Activated CD4-positive, alpha-beta T cell treated with anti-CD3 and anti-CD28 coated beads, Interleukin-2, Interleukin-4, amounts not matched to agents 100 ng/mL and 50 ng/mL, durations not matched to agents 16 hours and 8 hours (primary cell): ENCODE measurements at regions not wholly inside any gene's neighbourhood (a gene's known extent, or its start where the extent isn't known, plus 50 kb on each side); places are given as distances from the start of the nearest gene placed in this dataset.
"Not testable (repeated sequence)": the region's sequence is repeated elsewhere in the genome, so short reads cannot be mapped to it uniquely, and the experiment has no call there.

ENCODE experiments used
- DNase-seq: peaks from one replicate; pipeline ENCODE4 v3.0.0-alpha.2; 2020; ENCODE audit warnings: low spot score

- DNase-seq: no peak
Observed at GRCh38 chr11:86749821-86750401, 50.4 kb upstream of the PRSS23 start.

GRCh38 chr11:86749376-86749775 is 51.0 kb upstream of the PRSS23 start:
- DNase-seq: no peak

- no peak for DNase-seq
Observed at GRCh38 chr11:86748296-86748695, 52.0 kb upstream of the PRSS23 start.

GRCh38 chr11:86747801-86748200 is 52.5 kb upstream of the PRSS23 start:
- no peak for DNase-seq

- DNase-seq: no peak
Observed at GRCh38 chr11:86746514-86746913, 53.8 kb upstream of the PRSS23 start.

GRCh38 chr11:86745571-86745970 is 54.8 kb upstream of the PRSS23 start:
- no peak for DNase-seq

GRCh38 chr11:86743223-86744118 is 56.9 kb upstream of the PRSS23 start:
- peak; percentile 73 for DNase-seq

GRCh38 chr11:86741839-86742805 is 58.2 kb upstream of the PRSS23 start:
- DNase-seq: peak; percentile 19

GRCh38 chr11:86741484-86741835 is 58.9 kb upstream of the PRSS23 start:
- no peak for DNase-seq

- peak; percentile 66 for DNase-seq
Observed at GRCh38 chr11:86740628-86741483, 59.5 kb upstream of the PRSS23 start.

GRCh38 chr11:86738568-86738967 is 61.8 kb upstream of the PRSS23 start:
- DNase-seq: no peak

GRCh38 chr11:86737737-86738136 is 62.6 kb upstream of the PRSS23 start:
- DNase-seq: no peak

- no peak for DNase-seq
Observed at GRCh38 chr11:86737230-86737629, 63.1 kb upstream of the PRSS23 start.

- no peak for DNase-seq
Observed at GRCh38 chr11:86736291-86737143, 63.8 kb upstream of the PRSS23 start.

- DNase-seq: no peak
Observed at GRCh38 chr11:86735451-86736290, 63.3 kb upstream of the ME3 start.

- DNase-seq: not testable (repeated sequence)
Observed at GRCh38 chr11:86732739-86733138, 60.3 kb upstream of the ME3 start.

GRCh38 chr11:86732286-86732685 is 59.9 kb upstream of the ME3 start:
- not testable (repeated sequence) for DNase-seq

GRCh38 chr11:86729576-86729975 is 57.2 kb upstream of the ME3 start:
- DNase-seq: not testable (repeated sequence)

GRCh38 chr11:86728562-86728961 is 56.1 kb upstream of the ME3 start:
- DNase-seq: no peak
